ENCODE measurements at regions not wholly inside any gene's neighbourhood (a gene's known extent, or its start where the extent isn't known, plus 50 kb on each side); places are given as distances from the start of the nearest gene placed in this dataset.

- no peak for TF ChIP-seq CTCF (IDR thresholded peaks at IDR 0.05; ENCODE audit: low read depth, low read length)
- no peak for TF ChIP-seq EZH2phosphoT487 (IDR thresholded peaks at IDR 0.05; ENCODE audit: low read depth)
Measured at GRCh38 chr5:91963166-91963565, 580.0 kb upstream of the ARRDC3 start.

Data from OCI-LY3 (cell line).